Caco-2 (cell line): ENCODE measurements at regions not wholly inside any gene's neighbourhood (a gene's known extent, or its start where the extent isn't known, plus 50 kb on each side); places are given as distances from the start of the nearest gene placed in this dataset.
"Not testable (repeated sequence)": the region's sequence is repeated elsewhere in the genome, so short reads cannot be mapped to it uniquely, and the experiment has no call there.

Experiments
- BruUV-seq: library from RNA; stranded (reverse); fragments of 400-500 nt; replicated peaks from 2 replicates; lab custom pipeline; 2021; lab: Mats Ljungman, UMichigan
- CTCF ChIA-PET: fragments of 300-600 bp; sonication (Branson Sonifier 250); formaldehyde crosslinking; loops from one replicate; lab custom pipeline; 2022; ENCODE audit warnings: antibody characterized with exemption; lab: Charles Lee
- POLR2A ChIA-PET: fragments of 300-600 bp; sonication (Branson Sonifier 250); formaldehyde crosslinking; loops from one replicate; lab custom pipeline; 2022; ENCODE audit warnings: antibody characterized with exemption; lab: Charles Lee
- DNase-seq, 2 experiments: peaks; one replicate each; pipeline versions ENCODE4 v3.0.0 to v3.0.0-alpha.2; 2020 to 2022
- H3K27me3 ChIP-seq: replicated peaks from 2 replicates; pipeline ENCODE4 v1.6.0; 2011; ENCODE audit warnings: low read length; ENCODE audit not compliant: control insufficient read depth, insufficient read depth
- H3K36me3 ChIP-seq: 2 replicates; pipeline ENCODE4 v1.5.1; 2011; ENCODE audit warnings: low read length; ENCODE audit not compliant: control insufficient read depth, insufficient read depth
- H3K4me1 ChIP-seq: fragments of 250-450 bp; sonication (Bioruptor Pico); 2 replicates; pipeline ENCODE4 v1.5.1; 2020; ENCODE audit warnings: mild to moderate bottlenecking
- H3K4me3 ChIP-seq: 2 replicates; pipeline ENCODE4 v1.5.1; 2011; ENCODE audit warnings: low read depth, mild to moderate bottlenecking, control low read depth, low read length
- H3K9me3 ChIP-seq: fragments of 250-450 bp; sonication (Bioruptor Pico); 2 replicates; pipeline ENCODE4 v1.5.1; 2020; ENCODE audit warnings: mild to moderate bottlenecking, moderate library complexity
- H3K27ac Mint-ChIP-seq: one replicate; pipeline ENCODE4 v1.8.0; 2022; ENCODE audit warnings: mixed read lengths; ENCODE audit not compliant: unreplicated experiment
- H3K27me3 Mint-ChIP-seq: one replicate; pipeline ENCODE4 v1.8.0; 2022; ENCODE audit warnings: mixed read lengths; ENCODE audit not compliant: insufficient read depth, unreplicated experiment
- H3K36me3 Mint-ChIP-seq: one replicate; pipeline ENCODE4 v1.8.0; 2022; ENCODE audit warnings: mild to moderate bottlenecking, mixed read lengths; ENCODE audit not compliant: insufficient read depth, unreplicated experiment
- H3K4me1 Mint-ChIP-seq: one replicate; pipeline ENCODE4 v1.8.0; 2022; ENCODE audit warnings: low read depth, mixed read lengths; ENCODE audit not compliant: unreplicated experiment
- H3K4me3 Mint-ChIP-seq: one replicate; pipeline ENCODE4 v1.8.0; 2022; ENCODE audit warnings: mild to moderate bottlenecking, moderate library complexity, mixed read lengths; ENCODE audit not compliant: unreplicated experiment
- H3K9me3 Mint-ChIP-seq: one replicate; pipeline ENCODE4 v1.8.0; 2022; ENCODE audit warnings: mixed read lengths; ENCODE audit not compliant: unreplicated experiment
- CTCF ChIP-seq, 2 experiments: fragments of 200-600 bp in 1 of 2; IDR thresholded peaks; 1 replicate in 1 of 2; 2 replicates in 1 of 2; pipeline versions ENCODE4 v1.5.1 to v1.8.0; 2011 to 2022; ENCODE audit warnings: antibody characterized with exemption in 1 of 2, control low read depth in 1 of 2, inconsistent platforms in 1 of 2, low read depth in 1 of 2, low read length in 1 of 2, mild to moderate bottlenecking in 1 of 2, moderate library complexity in 1 of 2; ENCODE audit not compliant: insufficient read depth in 1 of 2, severe bottlenecking in 1 of 2, unreplicated experiment in 1 of 2
- intact Hi-C: fragments of 100-400 bp; cut with micrococcal nuclease; formaldehyde crosslinking; loops from one replicate; pipeline ENCODE4 v1.10.0; 2022; ENCODE audit not compliant: unreplicated experiment

DNA sequence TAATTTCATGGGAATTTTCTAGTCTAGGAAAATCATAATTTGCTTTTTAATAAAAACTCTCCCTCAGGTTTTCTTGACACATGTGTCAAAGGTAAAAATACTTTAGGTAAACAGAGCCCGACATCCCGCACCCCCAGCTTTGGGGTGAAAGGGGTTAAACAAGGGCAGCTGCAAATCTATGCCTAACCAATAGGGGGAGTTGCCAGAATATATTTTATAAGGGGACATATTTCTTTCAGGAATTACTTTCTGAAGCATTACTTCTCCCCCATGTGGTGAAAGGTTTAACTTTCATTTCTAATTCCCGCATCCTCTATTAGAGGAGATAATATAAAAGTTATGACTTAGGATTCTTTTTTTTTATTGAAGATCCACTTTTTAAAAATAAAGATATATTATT is 53.9 kb upstream of the HEPH start:
- intact Hi-C loops = no loop called here
- peak; percentile 26 to 52 for TF ChIP-seq CTCF (IDR thresholded peaks at IDR 0.05; ENCODE audit: insufficient read depth in 1 of 2, low read depth in 1 of 2, low read length in 1 of 2, severe bottlenecking in 1 of 2, unreplicated experiment in 1 of 2)
- peak in 1 of 2 experiments; percentile 3 for DNase-seq
- Histone ChIP-seq H3K4me3 (no peak overlapping the region), H3K27me3 (no peaks in the 10 kb centered on the region), H3K9me3 (no peaks in the 10 kb centered on the region), H3K36me3 (no peaks in the 10 kb centered on the region), H3K4me1 (no peaks in the 10 kb centered on the region)
- BruUV-seq = no TSS peak
- no peaks in the 10 kb centered on the region for H3K27me3 Mint-ChIP-seq
- no peaks in the 10 kb centered on the region for H3K36me3 Mint-ChIP-seq
- H3K27ac Mint-ChIP-seq = no peak overlapping the region
- no peak overlapping the region for H3K4me3 Mint-ChIP-seq
- H3K4me1 Mint-ChIP-seq = no peaks in the 10 kb centered on the region
- H3K9me3 Mint-ChIP-seq = no peaks in the 10 kb centered on the region
- ChIA-PET CTCF (no interaction called here), POLR2A (no interaction called here)

DNA sequence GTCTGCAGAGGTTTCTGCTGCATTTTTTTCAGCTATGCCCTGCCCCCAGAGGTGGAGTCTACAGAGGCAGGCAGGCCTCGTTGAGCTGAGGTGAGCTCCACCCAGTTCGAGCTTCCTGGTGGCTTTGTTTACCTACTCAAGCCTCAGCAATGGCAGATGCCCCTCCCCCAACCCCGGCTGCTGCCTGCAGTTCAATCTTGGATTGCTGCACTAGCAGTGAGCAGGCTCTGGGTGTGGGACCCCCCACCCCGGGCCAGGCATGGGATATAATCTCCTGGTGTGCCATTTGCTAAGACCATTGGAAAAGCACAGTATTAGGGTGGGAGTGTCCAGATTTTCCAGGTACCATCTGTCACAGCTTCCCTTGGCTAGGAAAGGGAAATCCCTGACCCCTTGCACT is 56.2 kb upstream of the HEPH start:
- H3K36me3 ChIP-seq, H3K4me1 Mint-ChIP-seq, POLR2A ChIA-PET, H3K4me1 ChIP-seq, H3K9me3 Mint-ChIP-seq, BruUV-seq, H3K36me3 Mint-ChIP-seq, H3K4me3 ChIP-seq, CTCF ChIA-PET, H3K9me3 ChIP-seq, H3K27ac Mint-ChIP-seq, intact Hi-C loops, H3K27me3 Mint-ChIP-seq, H3K27me3 ChIP-seq, H3K4me3 Mint-ChIP-seq: not testable (repeated sequence)
- peak in 1 of 2 experiments; percentile 26 for DNase-seq

DNA sequence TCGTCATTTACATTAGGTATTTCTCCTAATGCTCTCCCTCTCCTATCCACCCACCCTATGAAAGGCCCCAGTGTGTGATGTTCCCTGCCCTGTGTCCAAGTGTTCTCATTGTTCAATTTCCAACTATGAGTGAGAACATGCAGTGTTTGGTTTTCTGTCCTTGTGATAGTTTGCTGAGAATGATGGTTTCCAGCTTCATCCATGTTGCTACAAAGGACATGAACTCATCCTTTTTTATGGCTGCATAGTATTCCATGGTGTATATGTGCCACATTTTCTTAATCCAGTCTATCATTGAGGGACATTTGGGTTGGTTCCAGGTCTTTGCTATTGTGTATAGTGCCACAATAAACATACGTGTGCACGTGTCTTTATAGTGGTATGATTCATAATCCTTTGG is 61.6 kb upstream of the HEPH start:
- intact Hi-C loops, CTCF ChIA-PET, H3K27me3 Mint-ChIP-seq, H3K36me3 Mint-ChIP-seq, H3K9me3 ChIP-seq, POLR2A ChIA-PET, H3K27ac Mint-ChIP-seq, H3K4me3 Mint-ChIP-seq, BruUV-seq, DNase-seq, H3K27me3 ChIP-seq, H3K4me1 Mint-ChIP-seq, H3K9me3 Mint-ChIP-seq, H3K36me3 ChIP-seq, H3K4me1 ChIP-seq, H3K4me3 ChIP-seq: not testable (repeated sequence)

- ChIA-PET CTCF (no interaction called here), POLR2A (no interaction called here)
- no peak overlapping the region for H3K4me3 ChIP-seq
- no peaks in the 10 kb centered on the region for H3K36me3 ChIP-seq
- Mint-ChIP-seq H3K27ac (no peak overlapping the region), H3K36me3 (no peaks in the 10 kb centered on the region), H3K27me3 (no peaks in the 10 kb centered on the region), H3K9me3 (no peaks in the 10 kb centered on the region), H3K4me1 (no peaks in the 10 kb centered on the region), H3K4me3 (no peak overlapping the region)
- H3K27me3 ChIP-seq = no peaks in the 10 kb centered on the region
- no peaks in the 10 kb centered on the region for H3K4me1 ChIP-seq
- no peak for TF ChIP-seq CTCF (IDR thresholded peaks at IDR 0.05; ENCODE audit: insufficient read depth in 1 of 2, low read depth in 1 of 2, low read length in 1 of 2, severe bottlenecking in 1 of 2, unreplicated experiment in 1 of 2)
- intact Hi-C loops = no loop called here
- H3K9me3 ChIP-seq = no peaks in the 10 kb centered on the region
- no TSS peak for BruUV-seq
- DNase-seq = no peak
Measured at GRCh38 chrX:66098162-66098561, 58.3 kb upstream of the VSIG4 start.

DNA sequence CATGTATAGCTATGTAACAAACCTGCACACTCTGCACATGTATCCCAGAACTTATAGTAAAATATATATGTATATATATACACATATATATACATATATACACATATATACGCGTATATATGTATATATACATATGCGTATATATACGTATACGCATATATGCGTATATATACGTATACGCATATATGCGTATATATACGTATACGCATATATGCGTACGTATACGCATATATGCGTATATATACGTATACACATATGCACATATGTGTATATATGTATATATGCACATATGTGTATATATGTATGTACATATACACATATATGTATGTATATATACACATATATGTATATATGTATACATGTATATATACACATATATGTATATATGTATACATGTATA is 57.1 kb upstream of the VSIG4 start:
- H3K36me3 Mint-ChIP-seq, H3K4me3 ChIP-seq, H3K4me3 Mint-ChIP-seq, H3K27ac Mint-ChIP-seq, intact Hi-C loops, POLR2A ChIA-PET, DNase-seq, CTCF ChIA-PET, BruUV-seq, H3K27me3 ChIP-seq, H3K4me1 ChIP-seq, H3K4me1 Mint-ChIP-seq, H3K9me3 ChIP-seq, H3K9me3 Mint-ChIP-seq, H3K36me3 ChIP-seq, H3K27me3 Mint-ChIP-seq: not testable (repeated sequence)

DNA sequence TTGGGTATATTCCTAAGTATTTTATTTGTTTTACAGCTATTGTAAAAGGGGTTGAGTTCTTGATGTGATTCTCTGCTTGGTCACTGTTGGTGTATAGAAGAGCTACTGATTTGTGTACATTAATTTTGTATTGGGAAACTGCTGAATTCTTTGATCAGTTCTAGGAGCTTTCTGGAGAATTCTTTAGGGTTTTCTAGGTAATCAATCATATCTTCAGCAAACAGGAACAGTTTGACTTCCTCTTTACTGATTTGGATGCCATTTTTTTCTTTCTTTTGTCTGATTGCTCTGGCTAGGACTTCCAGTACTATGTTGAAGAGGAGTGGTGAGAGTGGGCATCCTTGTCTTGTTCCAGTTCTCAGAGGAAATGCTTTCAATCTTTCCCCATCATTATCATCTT is 50.1 kb upstream of the VSIG4 start:
- H3K4me3 ChIP-seq, H3K36me3 Mint-ChIP-seq, H3K4me1 ChIP-seq, H3K27ac Mint-ChIP-seq, H3K4me3 Mint-ChIP-seq, intact Hi-C loops, H3K9me3 Mint-ChIP-seq, BruUV-seq, H3K27me3 Mint-ChIP-seq, H3K4me1 Mint-ChIP-seq, H3K27me3 ChIP-seq, POLR2A ChIA-PET, H3K36me3 ChIP-seq, DNase-seq, H3K9me3 ChIP-seq, CTCF ChIA-PET: not testable (repeated sequence)
